GM12878 (cell line): ENCODE measurements at regions not wholly inside any gene's neighbourhood (a gene's known extent, or its start where the extent isn't known, plus 50 kb on each side); places are given as distances from the start of the nearest gene placed in this dataset.

Source experiments
- ATAC-seq: fragments of 200-7000 bp; cut with Tn5 transposase; 3 replicates; pipeline ENCODE4 v1.9.1; 2020; ENCODE audit warnings: mild to moderate bottlenecking, moderate library complexity
- BruUV-seq: library from RNA; stranded (reverse); fragments of 400-500 nt; replicated peaks from 2 replicates; lab custom pipeline; 2021; lab: Mats Ljungman, UMichigan
- CTCF ChIA-PET: fragments of 300-600 bp; sonication (Branson Sonifier 250); formaldehyde crosslinking; extraction: SDS; loops from one replicate; lab custom pipeline; 2021; ENCODE audit warnings: inconsistent platforms; lab: Yijun Ruan, JAX
- POLR2A ChIA-PET: fragments of 350-600 bp; formaldehyde crosslinking; extraction: SDS; loops from one replicate; lab custom pipeline; 2021; ENCODE audit warnings: inconsistent platforms; lab: Charles Lee
- RAD21 ChIA-PET: fragments of 300-600 bp; sonication (Branson Sonifier 250); formaldehyde crosslinking; loops from one replicate; lab custom pipeline; 2023; ENCODE audit warnings: antibody characterized with exemption; ENCODE audit not compliant: unreplicated experiment; lab: Charles Lee
- SMC1A ChIA-PET: fragments of 300-600 bp; sonication (Branson Sonifier 250); formaldehyde crosslinking; loops from one replicate; lab custom pipeline; 2023; ENCODE audit not compliant: unreplicated experiment, uncharacterized antibody; lab: Charles Lee
- DNase-seq: peaks from one replicate; pipeline ENCODE4 v3.0.0-alpha.2; 2011; ENCODE audit warnings: low read depth, low spot score
- FAIRE-seq: peaks from 3 replicates; lab custom pipeline; 2011; peaks lifted over from hg19 to GRCh38; lab: Jason Lieb, UNC
- H2AFZ ChIP-seq: 2 replicates; pipeline ENCODE4 v1.6.0; 2011; ENCODE audit warnings: low read depth, low read length, control low read depth; ENCODE audit not compliant: control insufficient read depth
- H3K27ac ChIP-seq: 2 replicates; pipeline ENCODE4 v1.5.1; 2011; ENCODE audit warnings: control low read depth; ENCODE audit not compliant: control insufficient read depth, insufficient read depth
- H3K27me3 ChIP-seq, 2 experiments: replicated peaks in 1 of 2; 2 replicates each; pipeline versions ENCODE4 v1.6.0 to v1.6.1; 2011; ENCODE audit warnings: low read length in 1 of 2; ENCODE audit not compliant: control insufficient read depth in 2 of 2, insufficient read depth in 2 of 2
- H3K36me3 ChIP-seq, 2 experiments: 2 replicates each; pipeline ENCODE4 v1.5.1; 2011; ENCODE audit warnings: low read length in 1 of 2; ENCODE audit not compliant: control insufficient read depth in 2 of 2, insufficient read depth in 2 of 2
- H3K4me1 ChIP-seq: 2 replicates; pipeline ENCODE4 v1.6.1; 2011; ENCODE audit warnings: mild to moderate bottlenecking, low read length, moderate library complexity, mixed read lengths; ENCODE audit not compliant: control insufficient read depth, insufficient read depth
- H3K4me2 ChIP-seq: 2 replicates; pipeline ENCODE4 v1.6.0; 2011; ENCODE audit warnings: control low read depth; ENCODE audit not compliant: control insufficient read depth, insufficient read depth
- H3K4me3 ChIP-seq: fragments of 200-600 bp; sonication (generic); 2 replicates; pipeline ENCODE4 v1.5.1; 2016
- H3K79me2 ChIP-seq: 2 replicates; pipeline ENCODE4 v1.6.0; 2011; ENCODE audit warnings: low read length; ENCODE audit not compliant: control insufficient read depth, insufficient read depth
- H3K9ac ChIP-seq: 2 replicates; pipeline ENCODE4 v1.8.0; 2011; ENCODE audit warnings: low read length, control low read depth, mixed read lengths; ENCODE audit not compliant: control insufficient read depth, insufficient read depth
- H3K9me3 ChIP-seq: replicated peaks from 3 replicates; pipeline ENCODE4 v1.5.1; 2011; ENCODE audit warnings: mild to moderate bottlenecking, low read length; ENCODE audit not compliant: control insufficient read depth, insufficient read depth
- H4K20me1 ChIP-seq: 2 replicates; pipeline ENCODE4 v1.6.0; 2011; ENCODE audit not compliant: control insufficient read depth, insufficient read depth
- ASH2L ChIP-seq: fragments of 300-600, 200-600 bp; sonication (generic); IDR thresholded peaks from 2 replicates; pipeline ENCODE4 v1.6.1; 2017; ENCODE audit warnings: low read depth, mild to moderate bottlenecking, borderline replicate concordance
- NRF1 ChIP-seq: conservative IDR thresholded peaks from 2 replicates; pipeline ENCODE4 v1.6.1; 2011; ENCODE audit warnings: mild to moderate bottlenecking, low read depth, low read length, improper control_type of control experiment
- WGBS: methylation state at CpG from one replicate; pipeline ENCODE4 v1.1.6; 2016; ENCODE audit warnings: low lambda C conversion rate; ENCODE audit not compliant: insufficient replicate concordance, insufficient coverage; ENCODE audit errors: missing lambda C conversion rate; 5-methylcytosine and 5-hydroxymethylcytosine counted together
- in situ Hi-C: fragments of 300-500 bp; cut with MboI; formaldehyde crosslinking; loops from 9 replicates; pipeline ENCODE4 v1.14.3; 2018; ENCODE audit warnings: mixed read lengths
- intact Hi-C: fragments of 100-400 bp; cut with micrococcal nuclease; formaldehyde crosslinking; loops from one replicate; pipeline ENCODE4 v1.14.2; 2022; ENCODE audit not compliant: unreplicated experiment
- TF ChIP-seq, protein P1 (sequence below): fragments of 450-650 bp; formaldehyde crosslinking; IDR thresholded peaks from 2 replicates; pipeline ENCODE4 v1.4.0; 2022; ENCODE audit warnings: mild to moderate bottlenecking, moderate library complexity

DNA sequence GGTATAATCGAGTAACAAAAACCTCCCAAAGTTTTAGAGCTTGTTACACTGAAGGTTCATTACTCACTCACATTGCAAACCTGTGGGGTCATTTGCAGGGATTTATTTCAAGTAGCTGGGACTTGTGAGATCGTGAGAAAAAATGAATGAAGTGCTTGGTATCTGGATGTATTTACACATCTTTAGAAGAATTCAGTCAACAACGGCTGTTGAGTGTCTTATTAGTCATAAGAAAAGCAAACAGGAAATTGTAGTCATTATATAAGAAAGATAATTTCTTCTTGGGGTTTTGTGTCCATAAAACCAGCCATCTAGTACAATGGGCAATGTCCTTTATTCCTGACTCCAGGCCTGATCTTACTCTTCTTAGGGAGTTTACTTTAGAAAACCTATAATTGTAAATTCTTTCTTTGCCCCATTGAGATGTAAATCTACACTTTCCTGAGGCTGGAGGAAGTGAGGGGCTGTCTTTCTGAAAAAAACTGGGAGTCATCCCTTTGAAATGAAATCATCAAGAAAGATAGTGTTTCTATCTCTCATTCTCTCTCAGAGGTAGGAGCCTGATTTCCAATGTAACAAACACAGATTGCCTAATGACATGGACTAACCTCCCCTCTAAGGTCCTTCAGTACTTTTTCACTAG is 202.5 kb upstream of the ASCC3 start:
- Histone ChIP-seq H3K27ac (no peak overlapping the region), H3K36me3 (no peaks in the 10 kb centered on the region), H3K79me2 (no peaks in the 10 kb centered on the region), H3K4me1 (no peaks in the 10 kb centered on the region), H3K9ac (no peak overlapping the region), H2AFZ (no peak overlapping the region), H3K27me3 (no peaks in the 10 kb centered on the region), H3K4me3 (no peak overlapping the region), H3K4me2 (no peak overlapping the region), H4K20me1 (no peaks in the 10 kb centered on the region), H3K9me3 (no peaks in the 10 kb centered on the region)
- DNase-seq, result no peak
- no peak for TF ChIP-seq NRF1
- no peak for TF ChIP-seq ASH2L
- TF ChIP-seq, protein P1, sequence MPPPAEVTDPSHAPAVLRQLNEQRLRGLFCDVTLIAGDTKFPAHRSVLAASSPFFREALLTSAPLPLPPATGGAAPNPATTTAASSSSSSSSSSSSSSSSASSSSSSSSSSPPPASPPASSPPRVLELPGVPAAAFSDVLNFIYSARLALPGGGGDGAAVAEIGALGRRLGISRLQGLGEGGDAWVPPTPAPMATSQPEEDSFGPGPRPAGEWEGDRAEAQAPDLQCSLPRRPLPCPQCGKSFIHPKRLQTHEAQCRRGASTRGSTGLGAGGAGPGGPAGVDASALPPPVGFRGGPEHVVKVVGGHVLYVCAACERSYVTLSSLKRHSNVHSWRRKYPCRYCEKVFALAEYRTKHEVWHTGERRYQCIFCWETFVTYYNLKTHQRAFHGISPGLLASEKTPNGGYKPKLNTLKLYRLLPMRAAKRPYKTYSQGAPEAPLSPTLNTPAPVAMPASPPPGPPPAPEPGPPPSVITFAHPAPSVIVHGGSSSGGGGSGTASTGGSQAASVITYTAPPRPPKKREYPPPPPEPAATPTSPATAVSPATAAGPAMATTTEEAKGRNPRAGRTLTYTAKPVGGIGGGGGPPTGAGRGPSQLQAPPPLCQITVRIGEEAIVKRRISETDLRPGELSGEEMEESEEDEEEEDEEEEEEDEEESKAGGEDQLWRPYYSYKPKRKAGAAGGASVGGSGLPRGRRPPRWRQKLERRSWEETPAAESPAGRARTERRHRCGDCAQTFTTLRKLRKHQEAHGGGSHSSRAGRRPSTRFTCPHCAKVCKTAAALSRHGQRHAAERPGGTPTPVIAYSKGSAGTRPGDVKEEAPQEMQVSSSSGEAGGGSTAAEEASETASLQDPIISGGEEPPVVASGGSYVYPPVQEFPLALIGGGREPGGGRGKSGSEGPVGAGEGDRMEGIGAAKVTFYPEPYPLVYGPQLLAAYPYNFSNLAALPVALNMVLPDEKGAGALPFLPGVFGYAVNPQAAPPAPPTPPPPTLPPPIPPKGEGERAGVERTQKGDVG (CRISPR knock-in tag), result no peak
- WGBS, result 12% methylated on average over 3 of the region's 3 CpGs
- in situ Hi-C loops, result no loop called here
- no TSS peak for BruUV-seq
- no peak for ATAC-seq
- SMC1A ChIA-PET, result interaction anchor here (0.7 kb wide), 1 partner anchor 176 kb away, joined by 3 read pairs; no protein-coding TSS in a partner anchor
- RAD21 ChIA-PET, result no interaction called here
- POLR2A ChIA-PET, result no interaction called here
- no peak for FAIRE-seq
- intact Hi-C loops, result no loop called here
- CTCF ChIA-PET, result no interaction called here
